ENCODE measurements at regions not wholly inside any gene's neighbourhood (a gene's known extent, or its start where the extent isn't known, plus 50 kb on each side); places are given as distances from the start of the nearest gene placed in this dataset.

DNA sequence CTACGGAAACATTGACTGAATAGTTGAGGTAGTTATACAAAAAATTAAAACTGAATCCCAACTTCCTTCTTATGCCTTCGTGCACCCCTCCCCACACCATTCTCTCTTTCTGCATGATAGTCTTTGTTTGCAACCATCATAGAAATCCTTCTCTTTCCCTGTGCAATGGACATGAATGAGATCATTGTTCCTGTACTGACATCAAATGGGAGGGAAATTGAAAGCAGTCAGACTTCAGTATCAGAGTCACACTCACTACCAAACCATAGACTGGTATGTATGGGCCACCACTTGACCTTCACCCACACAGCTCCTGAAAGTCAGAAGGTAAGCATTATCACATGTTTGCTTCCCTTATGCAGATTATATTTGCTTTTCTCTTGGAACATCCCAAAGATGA lies 782.8 kb downstream of the BCL11A start:
- POLR2A ChIA-PET: no interaction called here
- no peaks in the 10 kb centered on the region for H3K4me1 ChIP-seq (ENCODE audit: control insufficient read depth, insufficient read depth, low read length)
- intact Hi-C loops (cut with micrococcal nuclease; ENCODE audit: unreplicated experiment): no loop called here
- TF ChIP-seq ATF7 (IDR thresholded peaks at IDR 0.05; ENCODE audit: low read depth): no peak
- no peak for TF ChIP-seq ZNF217 (IDR thresholded peaks at IDR 0.05)
- TF ChIP-seq RAD21 (IDR thresholded peaks at IDR 0.05; ENCODE audit: insufficient read depth, low read depth, low read length): no peak
- TF ChIP-seq TCF12 (IDR thresholded peaks at IDR 0.05; ENCODE audit: low read depth, low read length): no peak
- TF ChIP-seq MYC (IDR thresholded peaks at IDR 0.05; ENCODE audit: insufficient read depth, insufficient read length, insufficient replicate concordance, low read length, severe bottlenecking): no peak
- no peak for TF ChIP-seq SPI1 (IDR thresholded peaks at IDR 0.05; ENCODE audit: borderline replicate concordance, insufficient read depth, low read depth, low read length)
- TF ChIP-seq POU2F2 (IDR thresholded peaks at IDR 0.05; ENCODE audit: borderline replicate concordance, low read depth, low read length): no peak
- TF ChIP-seq PML (IDR thresholded peaks at IDR 0.05; ENCODE audit: low read length): no peak
- RAD21 ChIA-PET (ENCODE audit: unreplicated experiment): no interaction called here
- H3K27me3 ChIP-seq (replicated peaks in 1 of 2; ENCODE audit: control insufficient read depth in 2 of 2, insufficient read depth in 2 of 2, low read length in 1 of 2): no peaks in the 10 kb centered on the region
- H3K4me3 ChIP-seq: no peak overlapping the region
- no peak overlapping the region for H3K9ac ChIP-seq (ENCODE audit: control insufficient read depth, insufficient read depth, low read length)
- SMC1A ChIA-PET (ENCODE audit: uncharacterized antibody, unreplicated experiment): no interaction called here
- no peak overlapping the region for H3K4me2 ChIP-seq (ENCODE audit: control insufficient read depth, insufficient read depth)
- no peaks in the 10 kb centered on the region for H3K36me3 ChIP-seq (ENCODE audit: control insufficient read depth in 2 of 2, insufficient read depth in 2 of 2, low read length in 1 of 2)
- H4K20me1 ChIP-seq (ENCODE audit: control insufficient read depth, insufficient read depth): no peaks in the 10 kb centered on the region
- H3K9me3 ChIP-seq (replicated peaks; ENCODE audit: control insufficient read depth, insufficient read depth, low read length): no peaks in the 10 kb centered on the region
- CTCF ChIA-PET: no interaction called here
- in situ Hi-C loops (cut with MboI): no loop called here
- H2AFZ ChIP-seq (ENCODE audit: control insufficient read depth, low read depth, low read length): no peak overlapping the region
- H3K79me2 ChIP-seq (ENCODE audit: control insufficient read depth, insufficient read depth, low read length): no peaks in the 10 kb centered on the region
- WGBS (ENCODE audit: insufficient coverage, insufficient replicate concordance, low lambda C conversion rate, missing lambda C conversion rate): 34% methylated on average over 2 of the region's 2 CpGs
- no TSS peak for BruUV-seq (replicated peaks)
- no peak overlapping the region for H3K27ac ChIP-seq (ENCODE audit: control insufficient read depth, insufficient read depth)
- DNase-seq (ENCODE audit: low read depth, low spot score) (no peak), ATAC-seq (no peak), FAIRE-seq (no peak)

GRCh38 chr2:59761966-59762365 lies 791.5 kb downstream of the BCL11A start:
- no peak for FAIRE-seq
- in situ Hi-C loops (cut with MboI): no loop called here
- TF ChIP-seq MXI1 (IDR thresholded peaks at IDR 0.05; ENCODE audit: low read depth, low read length) (no peak), TCF3 (IDR thresholded peaks at IDR 0.05; ENCODE audit: borderline replicate concordance, insufficient read depth, low read depth, low read length) (no peak), SIN3A (IDR thresholded peaks at IDR 0.05; ENCODE audit: low read depth, low read length) (no peak), BHLHE40 (IDR thresholded peaks at IDR 0.05; ENCODE audit: borderline replicate concordance in 1 of 2, low read depth in 2 of 2, low read length in 1 of 2) (no peak), SMAD1 (IDR thresholded peaks at IDR 0.05; ENCODE audit: low read depth, partially characterized antibody) (no peak), EED (IDR thresholded peaks at IDR 0.05; ENCODE audit: low read depth) (no peak), PML (IDR thresholded peaks at IDR 0.05; ENCODE audit: low read length) (no peak), HCFC1 (IDR thresholded peaks at IDR 0.05; ENCODE audit: low read length) (no peak)
- TF ChIP-seq, protein P1, sequence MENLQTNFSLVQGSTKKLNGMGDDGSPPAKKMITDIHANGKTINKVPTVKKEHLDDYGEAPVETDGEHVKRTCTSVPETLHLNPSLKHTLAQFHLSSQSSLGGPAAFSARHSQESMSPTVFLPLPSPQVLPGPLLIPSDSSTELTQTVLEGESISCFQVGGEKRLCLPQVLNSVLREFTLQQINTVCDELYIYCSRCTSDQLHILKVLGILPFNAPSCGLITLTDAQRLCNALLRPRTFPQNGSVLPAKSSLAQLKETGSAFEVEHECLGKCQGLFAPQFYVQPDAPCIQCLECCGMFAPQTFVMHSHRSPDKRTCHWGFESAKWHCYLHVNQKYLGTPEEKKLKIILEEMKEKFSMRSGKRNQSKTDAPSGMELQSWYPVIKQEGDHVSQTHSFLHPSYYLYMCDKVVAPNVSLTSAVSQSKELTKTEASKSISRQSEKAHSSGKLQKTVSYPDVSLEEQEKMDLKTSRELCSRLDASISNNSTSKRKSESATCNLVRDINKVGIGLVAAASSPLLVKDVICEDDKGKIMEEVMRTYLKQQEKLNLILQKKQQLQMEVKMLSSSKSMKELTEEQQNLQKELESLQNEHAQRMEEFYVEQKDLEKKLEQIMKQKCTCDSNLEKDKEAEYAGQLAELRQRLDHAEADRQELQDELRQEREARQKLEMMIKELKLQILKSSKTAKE (IDR thresholded peaks at IDR 0.05; ENCODE audit: low read depth, poor library complexity, severe bottlenecking): no peak

More at GRCh38 chr2:59761966-59762365, 791.5 kb downstream of the BCL11A start:
- CTCF ChIA-PET: no interaction called here
- no TSS peak for BruUV-seq (replicated peaks)
- H4K20me1 ChIP-seq (ENCODE audit: control insufficient read depth, insufficient read depth): no peaks in the 10 kb centered on the region
- no peak overlapping the region for H3K4me3 ChIP-seq
- RAD21 ChIA-PET (ENCODE audit: unreplicated experiment): no interaction called here
- H3K79me2 ChIP-seq (ENCODE audit: control insufficient read depth, insufficient read depth, low read length): no peaks in the 10 kb centered on the region
- H3K9me3 ChIP-seq (replicated peaks; ENCODE audit: control insufficient read depth, insufficient read depth, low read length): no peaks in the 10 kb centered on the region
- no peak for ATAC-seq
- no peaks in the 10 kb centered on the region for H3K4me1 ChIP-seq (ENCODE audit: control insufficient read depth, insufficient read depth, low read length)
- SMC1A ChIA-PET (ENCODE audit: uncharacterized antibody, unreplicated experiment): no interaction called here
- intact Hi-C loops (cut with micrococcal nuclease; ENCODE audit: unreplicated experiment): no loop called here
- no peaks in the 10 kb centered on the region for H3K36me3 ChIP-seq (ENCODE audit: control insufficient read depth in 2 of 2, insufficient read depth in 2 of 2, low read length in 1 of 2)
- POLR2A ChIA-PET: no interaction called here
- H3K9ac ChIP-seq (ENCODE audit: control insufficient read depth, insufficient read depth, low read length): no peak overlapping the region
- no peak overlapping the region for H3K27ac ChIP-seq (ENCODE audit: control insufficient read depth, insufficient read depth)
- no peak overlapping the region for H3K4me2 ChIP-seq (ENCODE audit: control insufficient read depth, insufficient read depth)
- H2AFZ ChIP-seq (ENCODE audit: control insufficient read depth, low read depth, low read length): no peak overlapping the region
- WGBS (ENCODE audit: insufficient coverage, insufficient replicate concordance, low lambda C conversion rate, missing lambda C conversion rate): 0% methylated on average over 1 of the region's 1 CpG
- DNase-seq (ENCODE audit: low read depth, low spot score): no peak
- no peaks in the 10 kb centered on the region for H3K27me3 ChIP-seq (replicated peaks in 1 of 2; ENCODE audit: control insufficient read depth in 2 of 2, insufficient read depth in 2 of 2, low read length in 1 of 2)

All from GM12878 (cell line).